GM12878 (cell line): ENCODE measurements at regions not wholly inside any gene's neighbourhood (a gene's known extent, or its start where the extent isn't known, plus 50 kb on each side); places are given as distances from the start of the nearest gene placed in this dataset.

Source experiments
- ATAC-seq: fragments of 200-7000 bp; cut with Tn5 transposase; 3 replicates; pipeline ENCODE4 v1.9.1; 2020; ENCODE audit warnings: mild to moderate bottlenecking, moderate library complexity
- BruUV-seq: library from RNA; stranded (reverse); fragments of 400-500 nt; replicated peaks from 2 replicates; lab custom pipeline; 2021; lab: Mats Ljungman, UMichigan
- CTCF ChIA-PET: fragments of 300-600 bp; sonication (Branson Sonifier 250); formaldehyde crosslinking; extraction: SDS; loops from one replicate; lab custom pipeline; 2021; ENCODE audit warnings: inconsistent platforms; lab: Yijun Ruan, JAX
- POLR2A ChIA-PET: fragments of 350-600 bp; formaldehyde crosslinking; extraction: SDS; loops from one replicate; lab custom pipeline; 2021; ENCODE audit warnings: inconsistent platforms; lab: Charles Lee
- RAD21 ChIA-PET: fragments of 300-600 bp; sonication (Branson Sonifier 250); formaldehyde crosslinking; loops from one replicate; lab custom pipeline; 2023; ENCODE audit warnings: antibody characterized with exemption; ENCODE audit not compliant: unreplicated experiment; lab: Charles Lee
- SMC1A ChIA-PET: fragments of 300-600 bp; sonication (Branson Sonifier 250); formaldehyde crosslinking; loops from one replicate; lab custom pipeline; 2023; ENCODE audit not compliant: unreplicated experiment, uncharacterized antibody; lab: Charles Lee
- DNase-seq: peaks from one replicate; pipeline ENCODE4 v3.0.0-alpha.2; 2011; ENCODE audit warnings: low read depth, low spot score
- FAIRE-seq: peaks from 3 replicates; lab custom pipeline; 2011; peaks lifted over from hg19 to GRCh38; lab: Jason Lieb, UNC
- H2AFZ ChIP-seq: 2 replicates; pipeline ENCODE4 v1.6.0; 2011; ENCODE audit warnings: low read depth, low read length, control low read depth; ENCODE audit not compliant: control insufficient read depth
- H3K27ac ChIP-seq: 2 replicates; pipeline ENCODE4 v1.5.1; 2011; ENCODE audit warnings: control low read depth; ENCODE audit not compliant: control insufficient read depth, insufficient read depth
- H3K27me3 ChIP-seq, 2 experiments: replicated peaks in 1 of 2; 2 replicates each; pipeline versions ENCODE4 v1.6.0 to v1.6.1; 2011; ENCODE audit warnings: low read length in 1 of 2; ENCODE audit not compliant: control insufficient read depth in 2 of 2, insufficient read depth in 2 of 2
- H3K36me3 ChIP-seq, 2 experiments: 2 replicates each; pipeline ENCODE4 v1.5.1; 2011; ENCODE audit warnings: low read length in 1 of 2; ENCODE audit not compliant: control insufficient read depth in 2 of 2, insufficient read depth in 2 of 2
- H3K4me1 ChIP-seq: 2 replicates; pipeline ENCODE4 v1.6.1; 2011; ENCODE audit warnings: mild to moderate bottlenecking, low read length, moderate library complexity, mixed read lengths; ENCODE audit not compliant: control insufficient read depth, insufficient read depth
- H3K4me2 ChIP-seq: 2 replicates; pipeline ENCODE4 v1.6.0; 2011; ENCODE audit warnings: control low read depth; ENCODE audit not compliant: control insufficient read depth, insufficient read depth
- H3K4me3 ChIP-seq: fragments of 200-600 bp; sonication (generic); 2 replicates; pipeline ENCODE4 v1.5.1; 2016
- H3K79me2 ChIP-seq: 2 replicates; pipeline ENCODE4 v1.6.0; 2011; ENCODE audit warnings: low read length; ENCODE audit not compliant: control insufficient read depth, insufficient read depth
- H3K9ac ChIP-seq: 2 replicates; pipeline ENCODE4 v1.8.0; 2011; ENCODE audit warnings: low read length, control low read depth, mixed read lengths; ENCODE audit not compliant: control insufficient read depth, insufficient read depth
- H3K9me3 ChIP-seq: replicated peaks from 3 replicates; pipeline ENCODE4 v1.5.1; 2011; ENCODE audit warnings: mild to moderate bottlenecking, low read length; ENCODE audit not compliant: control insufficient read depth, insufficient read depth
- H4K20me1 ChIP-seq: 2 replicates; pipeline ENCODE4 v1.6.0; 2011; ENCODE audit not compliant: control insufficient read depth, insufficient read depth
- ASH2L ChIP-seq: fragments of 300-600, 200-600 bp; sonication (generic); IDR thresholded peaks from 2 replicates; pipeline ENCODE4 v1.6.1; 2017; ENCODE audit warnings: low read depth, mild to moderate bottlenecking, borderline replicate concordance
- HSF1 ChIP-seq: fragments of 150-350 bp; IDR thresholded peaks from 2 replicates; pipeline ENCODE4 v1.6.1; 2014; ENCODE audit warnings: mild to moderate bottlenecking, low read depth, low read length
- IRF4 ChIP-seq: IDR thresholded peaks from 2 replicates; pipeline ENCODE4 v1.6.1; 2011; ENCODE audit warnings: low read depth, low read length
- MTA2 ChIP-seq: fragments of 450-650 bp; IDR thresholded peaks from 2 replicates; pipeline ENCODE4 v1.6.1; 2016; ENCODE audit warnings: low read depth, mild to moderate bottlenecking, moderate library complexity
- MYB ChIP-seq: fragments of 150-350 bp; IDR thresholded peaks from 2 replicates; pipeline ENCODE4 v1.6.1; 2014; ENCODE audit warnings: mild to moderate bottlenecking, low read depth, low read length, borderline replicate concordance
- NBN ChIP-seq: fragments of 450-650 bp; IDR thresholded peaks from 2 replicates; pipeline ENCODE4 v1.6.1; 2016
- NR2F1 ChIP-seq: fragments of 450-650 bp; conservative IDR thresholded peaks from 2 replicates; pipeline ENCODE4 v1.6.1; 2017; ENCODE audit warnings: mild to moderate bottlenecking
- POU2F2 ChIP-seq: IDR thresholded peaks from 3 replicates; pipeline ENCODE4 v1.6.1; 2011; ENCODE audit warnings: low read depth, mild to moderate bottlenecking, low read length, borderline replicate concordance
- RFX5 ChIP-seq: IDR thresholded peaks from 2 replicates; pipeline ENCODE4 v1.6.1; 2011; ENCODE audit warnings: low read depth, low read length, improper control_type of control experiment
- SREBF1 ChIP-seq: IDR thresholded peaks from 2 replicates; pipeline ENCODE4 v1.6.1; 2012; ENCODE audit warnings: mild to moderate bottlenecking, low read length
- TCF12 ChIP-seq: IDR thresholded peaks from 2 replicates; pipeline ENCODE4 v1.6.1; 2011; ENCODE audit warnings: low read depth, mild to moderate bottlenecking, low read length
- YY1 ChIP-seq: IDR thresholded peaks from 2 replicates; pipeline ENCODE4 v1.6.1; 2011; ENCODE audit warnings: low read depth, mild to moderate bottlenecking, low read length
- WGBS: methylation state at CpG from one replicate; pipeline ENCODE4 v1.1.6; 2016; ENCODE audit warnings: low lambda C conversion rate; ENCODE audit not compliant: insufficient replicate concordance, insufficient coverage; ENCODE audit errors: missing lambda C conversion rate; 5-methylcytosine and 5-hydroxymethylcytosine counted together
- in situ Hi-C: fragments of 300-500 bp; cut with MboI; formaldehyde crosslinking; loops from 9 replicates; pipeline ENCODE4 v1.14.3; 2018; ENCODE audit warnings: mixed read lengths
- intact Hi-C: fragments of 100-400 bp; cut with micrococcal nuclease; formaldehyde crosslinking; loops from one replicate; pipeline ENCODE4 v1.14.2; 2022; ENCODE audit not compliant: unreplicated experiment
- TF ChIP-seq, protein P1 (sequence below): fragments of 450-650 bp; formaldehyde crosslinking; IDR thresholded peaks from 2 replicates; pipeline ENCODE4 v1.4.0; 2020; ENCODE audit warnings: mild to moderate bottlenecking, moderate library complexity

GRCh38 chr6:169996378-169997051 lies 245.1 kb downstream of the ERMARD start:
- Histone ChIP-seq H3K79me2 (no peaks in the 10 kb centered on the region), H3K36me3 (no peaks in the 10 kb centered on the region), H3K9ac (no peak overlapping the region), H4K20me1 (no peaks in the 10 kb centered on the region), H3K9me3 (no peaks in the 10 kb centered on the region; the same call in 2 of the 3 replicates), H3K4me2 (no peak overlapping the region), H3K27ac (no peak overlapping the region), H2AFZ (no peak overlapping the region), H3K27me3 (no peaks in the 10 kb centered on the region), H3K4me3 (no peak overlapping the region), H3K4me1 (no peaks in the 10 kb centered on the region)
- DNase-seq (no peak), FAIRE-seq (no peak), ATAC-seq (no peak)
- no TSS peak for BruUV-seq
- ChIA-PET CTCF (no interaction called here), RAD21 (no interaction called here), POLR2A (no interaction called here), SMC1A (no interaction called here)
- no peak for TF ChIP-seq IRF4
- no peak for TF ChIP-seq RFX5
- TF ChIP-seq POU2F2 = no peak
- no peak for TF ChIP-seq NBN
- in situ Hi-C loops = no loop called here
- WGBS = 36% methylated on average over 4 of the region's 5 CpGs
- intact Hi-C loops = no loop called here

GRCh38 chr6:169994739-169995138 lies 243.3 kb downstream of the ERMARD start:
- no peaks in the 10 kb centered on the region for H4K20me1 ChIP-seq
- peaks cover under 1% of the 10 kb centered on the region for H3K4me1 ChIP-seq
- H3K9ac ChIP-seq = no peak overlapping the region
- H3K4me2 ChIP-seq = no peak overlapping the region
- CTCF ChIA-PET = no interaction called here
- H3K27ac ChIP-seq = no peak overlapping the region
- in situ Hi-C loops = no loop called here
- no peaks in the 10 kb centered on the region for H3K36me3 ChIP-seq
- no TSS peak for BruUV-seq
- H3K27me3 ChIP-seq = no peaks in the 10 kb centered on the region
- FAIRE-seq = no peak
- SMC1A ChIA-PET = no interaction called here
- H3K4me3 ChIP-seq = no peak overlapping the region
- POLR2A ChIA-PET = no interaction called here
- no peaks in the 10 kb centered on the region for H3K9me3 ChIP-seq
- RAD21 ChIA-PET = no interaction called here
- no peak for DNase-seq
- no peak overlapping the region for H2AFZ ChIP-seq
- 40% methylated on average over 8 of the region's 8 CpGs for WGBS
- intact Hi-C loops = no loop called here
- ATAC-seq = no peak
- H3K79me2 ChIP-seq = no peaks in the 10 kb centered on the region
- TF ChIP-seq, protein P1, sequence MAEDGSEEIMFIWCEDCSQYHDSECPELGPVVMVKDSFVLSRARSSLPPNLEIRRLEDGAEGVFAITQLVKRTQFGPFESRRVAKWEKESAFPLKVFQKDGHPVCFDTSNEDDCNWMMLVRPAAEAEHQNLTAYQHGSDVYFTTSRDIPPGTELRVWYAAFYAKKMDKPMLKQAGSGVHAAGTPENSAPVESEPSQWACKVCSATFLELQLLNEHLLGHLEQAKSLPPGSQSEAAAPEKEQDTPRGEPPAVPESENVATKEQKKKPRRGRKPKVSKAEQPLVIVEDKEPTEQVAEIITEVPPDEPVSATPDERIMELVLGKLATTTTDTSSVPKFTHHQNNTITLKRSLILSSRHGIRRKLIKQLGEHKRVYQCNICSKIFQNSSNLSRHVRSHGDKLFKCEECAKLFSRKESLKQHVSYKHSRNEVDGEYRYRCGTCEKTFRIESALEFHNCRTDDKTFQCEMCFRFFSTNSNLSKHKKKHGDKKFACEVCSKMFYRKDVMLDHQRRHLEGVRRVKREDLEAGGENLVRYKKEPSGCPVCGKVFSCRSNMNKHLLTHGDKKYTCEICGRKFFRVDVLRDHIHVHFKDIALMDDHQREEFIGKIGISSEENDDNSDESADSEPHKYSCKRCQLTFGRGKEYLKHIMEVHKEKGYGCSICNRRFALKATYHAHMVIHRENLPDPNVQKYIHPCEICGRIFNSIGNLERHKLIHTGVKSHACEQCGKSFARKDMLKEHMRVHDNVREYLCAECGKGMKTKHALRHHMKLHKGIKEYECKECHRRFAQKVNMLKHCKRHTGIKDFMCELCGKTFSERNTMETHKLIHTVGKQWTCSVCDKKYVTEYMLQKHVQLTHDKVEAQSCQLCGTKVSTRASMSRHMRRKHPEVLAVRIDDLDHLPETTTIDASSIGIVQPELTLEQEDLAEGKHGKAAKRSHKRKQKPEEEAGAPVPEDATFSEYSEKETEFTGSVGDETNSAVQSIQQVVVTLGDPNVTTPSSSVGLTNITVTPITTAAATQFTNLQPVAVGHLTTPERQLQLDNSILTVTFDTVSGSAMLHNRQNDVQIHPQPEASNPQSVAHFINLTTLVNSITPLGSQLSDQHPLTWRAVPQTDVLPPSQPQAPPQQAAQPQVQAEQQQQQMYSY (CRISPR knock-in tag) = no peak
- TF ChIP-seq ASH2L (no peak), MYB (no peak), YY1 (no peak), NR2F1 (no peak), HSF1 (no peak), TCF12 (no peak), SREBF1 (no peak), MTA2 (no peak)
